Fibroblast of the aortic adventitia (primary cell): ENCODE measurements at regions not wholly inside any gene's neighbourhood (a gene's known extent, or its start where the extent isn't known, plus 50 kb on each side); places are given as distances from the start of the nearest gene placed in this dataset.
"Not testable (repeated sequence)": the region's sequence is repeated elsewhere in the genome, so short reads cannot be mapped to it uniquely, and the experiment has no call there.

Experiments
- DNase-seq: peaks from one replicate; pipeline ENCODE4 v3.0.0-alpha.2; 2010; ENCODE audit warnings: low read depth
- H3K4me3 ChIP-seq: 2 replicates; pipeline ENCODE4 v1.5.1; 2011; ENCODE audit warnings: low read depth, mild to moderate bottlenecking, control low read depth, low read length, moderate library complexity
- CTCF ChIP-seq: IDR thresholded peaks from 2 replicates; pipeline ENCODE4 v1.5.1; 2011; ENCODE audit warnings: mild to moderate bottlenecking, low read length, control low read depth, inconsistent platforms; ENCODE audit not compliant: insufficient read depth

- H3K4me3 ChIP-seq = no peak overlapping the region
- DNase-seq = no peak
- no peak for TF ChIP-seq CTCF
Observed at GRCh38 chr4:121583396-121583795, 113.4 kb downstream of the ANXA5 start.

GRCh38 chr4:121582296-121582695, 114.5 kb downstream of the ANXA5 start:
- no peak for TF ChIP-seq CTCF
- no peak overlapping the region for H3K4me3 ChIP-seq
- DNase-seq = no peak

GRCh38 chr4:121575392-121575791, 121.4 kb downstream of the ANXA5 start:
- H3K4me3 ChIP-seq, DNase-seq: not testable (repeated sequence)

GRCh38 chr4:121574618-121575017, 122.2 kb downstream of the ANXA5 start:
- no peak for DNase-seq
- no peak overlapping the region for H3K4me3 ChIP-seq
- no peak for TF ChIP-seq CTCF

- H3K4me3 ChIP-seq = no peak overlapping the region
- no peak for DNase-seq
- no peak for TF ChIP-seq CTCF
Observed at GRCh38 chr4:121567748-121568147, 129.0 kb downstream of the ANXA5 start.

- DNase-seq = peak; percentile 3
Observed at GRCh38 chr4:121564840-121565375, 131.9 kb downstream of the ANXA5 start.

GRCh38 chr4:121562811-121563210, 134.0 kb downstream of the ANXA5 start:
- no peak for TF ChIP-seq CTCF
- DNase-seq = no peak
- H3K4me3 ChIP-seq = no peak overlapping the region

More at GRCh38 chr4:121564840-121565375, 131.9 kb downstream of the ANXA5 start:
- no peak overlapping the region for H3K4me3 ChIP-seq
- TF ChIP-seq CTCF = no peak
